ENCODE measurements at regions not wholly inside any gene's neighbourhood (a gene's known extent, or its start where the extent isn't known, plus 50 kb on each side); places are given as distances from the start of the nearest gene placed in this dataset.

DNA sequence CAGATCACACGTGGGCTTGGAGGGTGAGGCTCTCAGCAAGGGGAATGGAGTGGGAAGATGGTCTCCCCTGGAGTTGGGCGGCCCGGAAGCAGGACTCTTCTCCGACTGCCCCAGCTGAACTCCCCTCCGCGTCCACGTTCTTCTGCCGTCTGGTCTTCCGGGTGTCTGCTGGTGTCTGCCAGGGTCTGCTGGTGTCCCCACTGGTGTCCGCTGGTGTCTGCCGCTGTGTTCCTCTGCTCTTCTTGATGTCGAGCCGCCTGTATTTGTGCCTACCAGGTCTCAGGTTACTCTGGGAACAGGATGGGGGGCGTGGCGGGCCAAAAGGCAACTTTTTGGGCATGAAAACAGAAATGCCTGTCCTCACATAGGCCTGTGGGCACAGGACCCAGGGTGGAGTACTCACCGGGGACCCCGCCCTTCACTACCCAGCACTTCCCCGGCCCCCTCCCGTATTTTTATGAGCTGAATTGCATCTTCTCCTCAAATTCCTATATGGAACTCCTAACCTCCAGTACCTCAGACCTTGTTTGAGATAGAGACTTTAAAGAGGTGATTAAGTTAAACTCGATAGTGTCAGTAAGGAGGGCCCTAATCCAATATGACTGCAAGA, 675.4 kb downstream of the SEMA5A start:
- DNase-seq: no peak

GRCh38 chr5:8870959-8871355, 674.9 kb downstream of the SEMA5A start:
- no peak for DNase-seq

DNA sequence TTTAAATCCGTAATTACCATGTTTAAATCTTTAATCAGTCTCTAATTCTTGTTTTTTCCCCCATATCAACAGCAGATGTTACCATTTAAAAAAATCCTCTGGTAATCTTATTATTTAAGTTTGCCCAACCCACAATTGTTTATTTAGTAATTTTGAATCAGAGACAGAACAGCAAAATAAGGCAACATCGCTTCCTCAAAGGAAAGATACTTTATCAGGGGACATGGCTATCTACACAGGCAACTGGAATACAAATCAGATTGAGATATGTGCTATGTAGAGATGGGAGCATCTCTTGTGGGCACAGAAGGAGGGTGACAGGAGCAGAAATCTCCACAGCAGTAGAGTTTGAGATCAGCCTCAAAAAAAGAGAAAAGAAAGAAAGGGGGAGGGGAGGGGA, 674.4 kb downstream of the SEMA5A start:
- DNase-seq: no peak

DNA sequence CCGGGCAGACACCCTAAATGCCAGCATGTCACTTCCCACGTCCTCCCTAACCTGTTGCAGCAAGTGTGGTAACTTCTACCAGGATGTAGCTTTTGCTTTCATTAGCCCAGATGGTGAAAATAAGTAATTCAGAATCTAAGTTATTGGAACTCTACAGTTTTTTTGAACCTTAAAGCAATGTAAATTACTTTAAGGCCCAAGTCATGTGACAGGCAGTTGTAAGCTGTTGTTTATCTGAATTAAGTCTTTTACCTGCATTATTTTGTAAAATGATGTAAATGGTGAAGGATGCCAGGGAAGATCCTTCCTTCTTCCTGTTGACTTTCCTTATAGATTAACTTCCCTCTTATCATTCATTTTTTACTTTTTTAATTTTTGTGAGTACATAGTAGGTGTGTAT, 670.2 kb downstream of the SEMA5A start:
- no peak for DNase-seq

- DNase-seq: no peak
These were observed 666.6 kb downstream of the SEMA5A start for GRCh38 chr5:8879248-8879647.

DNA sequence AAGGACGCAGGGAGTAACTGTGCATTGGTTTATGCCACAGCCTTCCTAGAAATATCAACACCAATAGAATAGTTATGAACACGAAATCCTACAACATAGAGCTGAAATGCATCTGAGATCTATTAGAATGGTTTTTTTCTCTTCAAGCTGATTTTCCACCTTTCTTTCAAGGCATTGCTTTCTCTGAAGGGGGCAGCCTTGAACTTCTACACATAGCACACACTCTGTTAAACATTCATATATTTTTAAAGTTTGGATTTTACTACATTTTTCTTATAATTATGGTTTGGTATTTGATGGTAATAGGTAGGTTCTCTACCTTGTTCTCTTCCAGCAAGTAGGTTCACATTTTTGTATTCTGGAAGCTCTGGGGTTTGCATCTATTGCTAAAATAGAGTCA, 661.8 kb downstream of the SEMA5A start:
- DNase-seq: no peak

GRCh38 chr5:8892926-8893325, 652.9 kb downstream of the SEMA5A start:
- no peak for DNase-seq

GRCh38 chr5:8894031-8894430, 651.8 kb downstream of the SEMA5A start:
- DNase-seq: no peak

DNA sequence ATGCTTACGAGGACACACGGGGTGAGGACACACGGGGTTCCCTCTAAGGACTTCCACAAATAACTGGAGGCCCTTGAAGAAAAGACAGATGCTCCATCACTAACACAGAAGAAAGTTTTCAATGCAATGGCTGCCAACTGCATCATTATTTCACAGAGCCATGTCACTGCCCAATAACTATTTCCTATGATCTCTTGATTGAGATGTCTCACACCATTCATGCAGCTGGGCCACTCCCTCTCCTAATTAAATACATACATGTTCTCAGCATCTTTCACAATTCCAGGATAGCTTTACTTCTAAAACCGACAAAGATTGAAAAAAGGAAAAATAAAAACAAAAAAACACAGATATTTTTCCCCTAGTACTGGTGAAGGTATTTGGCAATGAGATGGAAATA, 650.8 kb downstream of the SEMA5A start:
- no peak for DNase-seq

GRCh38 chr5:8895599-8895998, 650.3 kb downstream of the SEMA5A start:
- no peak for DNase-seq

GRCh38 chr5:8897316-8897715, 648.6 kb downstream of the SEMA5A start:
- DNase-seq: no peak

DNA sequence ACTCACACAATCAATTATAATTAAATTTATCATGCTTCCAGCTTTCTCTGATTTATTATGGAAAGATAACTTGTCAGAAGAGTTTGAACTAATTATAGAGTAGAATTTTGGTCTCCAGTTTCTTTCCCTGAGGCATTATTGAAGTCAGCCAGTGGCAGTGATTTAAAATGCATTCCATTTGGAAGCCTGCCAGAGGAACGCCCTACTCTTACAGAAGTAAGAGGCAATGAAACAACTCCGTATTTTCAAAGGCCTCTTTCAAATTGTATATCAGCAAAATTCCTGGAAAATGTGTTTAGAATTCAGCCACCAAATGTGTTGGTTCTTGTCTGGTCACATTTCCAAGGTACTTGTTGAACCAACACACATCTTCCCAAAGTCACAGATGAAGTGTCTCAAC, 640.9 kb downstream of the SEMA5A start:
- DNase-seq: peak; percentile 80

- DNase-seq: peak; percentile 90
These were observed 639.4 kb downstream of the SEMA5A start for GRCh38 chr5:8906303-8906967.

DNA sequence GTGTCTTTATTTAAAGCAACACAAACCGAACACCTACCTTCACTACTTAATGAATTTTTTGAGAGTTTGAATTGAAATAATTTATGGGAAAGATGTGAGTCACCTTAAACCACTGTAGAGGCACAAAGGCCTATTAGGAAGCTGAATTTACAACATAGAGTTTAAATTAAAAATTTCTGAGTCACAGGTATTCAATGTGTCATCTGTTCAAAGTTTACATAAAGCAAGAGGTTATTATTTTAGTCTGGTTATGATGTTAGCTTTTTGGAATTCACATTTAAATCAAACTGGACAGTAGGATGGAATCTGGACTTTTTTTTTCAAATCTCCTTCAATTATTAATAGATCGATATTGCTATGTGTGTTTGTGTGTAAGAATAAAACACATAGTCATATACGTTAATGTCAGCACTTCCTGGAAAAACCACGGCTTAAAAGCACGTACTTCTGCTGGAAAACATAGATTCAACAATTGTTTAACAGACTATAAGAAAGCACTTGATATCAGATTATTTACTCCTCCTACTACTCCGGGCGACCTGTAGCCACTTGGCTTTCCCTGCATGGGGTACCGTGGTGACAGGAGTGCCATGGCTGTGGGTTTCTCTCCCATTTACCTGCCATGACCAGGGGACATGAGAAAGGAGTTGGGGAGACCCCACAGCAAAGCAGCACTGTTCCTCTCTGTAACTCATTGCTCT, 638.6 kb downstream of the SEMA5A start:
- DNase-seq: peak; percentile 87

- peak; percentile 59 for DNase-seq
These were observed 637.7 kb downstream of the SEMA5A start for GRCh38 chr5:8908055-8908683.

GRCh38 chr5:8912106-8912505, 633.8 kb downstream of the SEMA5A start:
- peak; percentile 60 for DNase-seq

- no peak for DNase-seq
These were observed 632.4 kb downstream of the SEMA5A start for GRCh38 chr5:8913522-8913921.

DNA sequence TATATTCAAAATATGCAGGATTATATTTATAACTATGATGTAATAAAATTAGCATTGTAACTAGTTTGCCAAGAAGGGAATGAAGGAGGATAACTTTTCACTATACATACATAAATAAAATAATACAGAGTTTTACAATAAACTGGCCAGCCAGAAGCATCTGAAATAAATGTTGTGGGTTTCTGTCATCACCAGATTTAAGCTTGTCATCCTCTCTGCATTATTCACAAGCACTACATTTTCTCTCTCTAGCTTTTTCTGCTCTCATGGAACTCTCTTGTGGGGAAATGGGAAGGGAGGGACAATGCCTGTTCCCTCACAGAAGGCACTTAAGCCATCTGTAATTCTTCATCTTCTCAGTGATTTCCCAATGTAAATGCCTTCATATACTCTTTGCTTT, 626.8 kb downstream of the SEMA5A start:
- DNase-seq: no peak

DNA sequence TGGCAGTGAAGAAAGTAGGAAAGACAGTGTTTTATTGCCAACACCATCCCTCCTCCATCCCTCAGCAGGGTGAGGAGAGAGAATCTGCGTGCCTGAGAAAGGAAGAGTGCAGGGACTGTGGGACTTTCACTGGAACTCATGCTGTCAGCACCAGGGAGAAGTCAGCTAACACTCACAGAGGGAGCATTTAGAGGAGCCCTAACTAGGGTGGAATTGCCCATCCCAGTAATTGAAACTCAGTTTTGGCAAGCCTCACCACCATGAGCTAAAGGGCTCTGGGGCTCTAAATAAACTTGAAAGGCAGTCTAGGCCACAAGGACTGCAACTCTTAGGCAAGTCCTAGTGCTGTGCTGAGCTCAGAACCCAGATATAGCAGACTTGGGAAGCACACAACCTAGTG, 622.3 kb downstream of the SEMA5A start:
- DNase-seq: no peak

GRCh38 chr5:8924054-8924793, 621.7 kb downstream of the SEMA5A start:
- DNase-seq: no peak

DNA sequence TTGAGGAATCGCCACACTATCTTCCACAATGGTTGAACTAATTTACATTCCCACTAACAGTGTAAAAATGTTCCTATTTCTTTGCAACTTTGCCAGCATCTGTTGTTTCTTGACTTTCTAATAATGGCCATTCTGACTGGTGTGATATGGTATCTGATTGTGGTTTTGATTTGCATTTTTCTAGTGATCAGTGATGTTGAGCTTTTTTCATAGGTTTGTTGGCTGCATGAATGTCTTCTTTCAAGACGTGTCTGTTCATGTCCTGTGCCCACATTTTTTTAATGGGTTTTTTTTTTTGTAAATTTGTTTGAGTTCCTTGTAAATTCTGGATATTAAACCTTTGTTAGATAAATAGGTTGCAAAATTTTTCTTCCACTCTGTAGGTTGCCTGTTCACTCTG, 615.9 kb downstream of the SEMA5A start:
- DNase-seq: no peak

DNA sequence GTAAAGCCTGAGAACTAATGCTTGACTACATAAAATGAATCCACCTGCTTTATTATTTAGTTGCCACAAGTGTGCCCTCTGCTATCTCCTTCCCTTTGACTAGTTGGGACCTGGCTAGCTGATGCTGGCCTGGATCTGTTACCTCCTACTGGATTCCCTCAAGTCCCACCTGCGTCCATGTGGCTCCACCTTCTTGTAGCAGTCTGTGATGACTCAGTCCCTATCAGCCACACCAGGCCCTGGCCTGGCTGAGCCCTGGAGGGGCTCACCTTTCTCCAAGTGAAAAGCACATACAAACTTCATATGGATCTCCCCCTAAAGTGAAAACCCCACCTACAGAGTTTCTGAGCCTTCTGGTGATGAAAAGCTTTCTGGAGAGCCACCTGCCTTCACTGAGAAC, 611.4 kb downstream of the SEMA5A start:
- no peak for DNase-seq

DNA sequence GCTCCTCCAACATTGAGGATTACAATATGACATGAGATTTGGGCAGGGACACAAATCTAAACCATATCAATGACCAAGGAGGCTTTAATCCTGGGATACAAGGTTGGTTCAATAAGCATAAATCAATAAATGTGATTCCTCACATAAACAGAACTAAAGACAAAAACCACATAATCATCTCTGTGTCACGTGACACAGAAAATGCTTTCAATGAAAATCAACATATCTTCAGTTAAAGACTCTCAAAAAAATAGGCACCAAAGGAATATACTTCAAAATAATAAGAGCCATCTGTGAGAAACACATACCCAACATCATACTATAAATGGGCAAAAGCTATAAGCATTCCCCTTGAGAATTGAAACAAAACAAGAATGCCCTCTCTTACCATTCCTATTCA, 604.9 kb downstream of the SEMA5A start:
- DNase-seq: no peak
